ENCODE measurements at regions not wholly inside any gene's neighbourhood (a gene's known extent, or its start where the extent isn't known, plus 50 kb on each side); places are given as distances from the start of the nearest gene placed in this dataset.

DNA sequence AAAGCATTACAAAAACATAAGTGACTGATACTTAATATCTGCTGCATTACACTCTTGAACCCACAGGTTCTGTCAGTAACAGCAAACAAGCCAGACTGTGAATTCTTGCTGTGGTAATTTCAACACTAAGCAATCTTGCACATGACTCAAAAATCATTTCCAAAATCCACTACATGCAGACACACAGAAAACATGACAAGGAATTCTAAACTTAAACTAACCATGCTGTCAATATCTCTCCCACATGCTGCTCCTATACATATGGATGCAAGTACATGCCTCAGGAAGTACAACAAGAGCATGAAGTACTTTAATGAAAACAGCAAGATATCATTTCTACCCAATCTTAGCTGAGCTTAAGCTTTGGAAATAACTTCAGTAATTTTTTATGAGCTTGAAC lies 890.2 kb upstream of the KCND2 start:
- no peaks in the 10 kb centered on the region for H3K4me1 ChIP-seq (ENCODE audit: control insufficient read depth, insufficient read depth, low read depth, low read length)
- H3K14ac ChIP-seq (ENCODE audit: low read length in 2 of 2): no peak overlapping the region
- H2BK15ac ChIP-seq (ENCODE audit: low read depth, poor library complexity, severe bottlenecking): no peak overlapping the region
- H3K9me3 ChIP-seq (ENCODE audit: control insufficient read depth, low read length): no peaks in the 10 kb centered on the region
- no peak overlapping the region for H3K18ac ChIP-seq (ENCODE audit: low read depth in 1 of 2, low read length in 2 of 2)
- H2AFZ ChIP-seq (ENCODE audit: low read depth, low read length): no peak overlapping the region
- H3K23ac ChIP-seq (ENCODE audit: low read length in 2 of 2): no peak overlapping the region
- no peaks in the 10 kb centered on the region for H3K79me1 ChIP-seq (replicated peaks; ENCODE audit: low read length, poor library complexity, severe bottlenecking)
- no peaks in the 10 kb centered on the region for H3K27me3 ChIP-seq (ENCODE audit: control insufficient read depth in 1 of 2, insufficient read depth in 1 of 2, low read length in 2 of 2)
- no peak overlapping the region for H2AK5ac ChIP-seq (ENCODE audit: low read length, severe bottlenecking)
- H3K36me3 ChIP-seq (ENCODE audit: control insufficient read depth in 1 of 2, insufficient read depth in 2 of 2, low read depth in 1 of 2, low read length in 2 of 2): no peaks in the 10 kb centered on the region
- H2BK120ac ChIP-seq (ENCODE audit: low read depth, low read length): no peak overlapping the region
- H4K91ac ChIP-seq (ENCODE audit: low read length): no peak overlapping the region
- H3K4me3 ChIP-seq (ENCODE audit: insufficient read depth in 1 of 2, low read depth in 1 of 2, low read length in 2 of 2): no peak overlapping the region
- H4K8ac ChIP-seq (ENCODE audit: low read length): no peak overlapping the region
- DNase-seq: no peak
- no peak overlapping the region for H2BK5ac ChIP-seq (ENCODE audit: low read depth, low read length, poor library complexity, severe bottlenecking)
- H3K9ac ChIP-seq (ENCODE audit: low read length): no peak overlapping the region
- no peak overlapping the region for H3K4me2 ChIP-seq (ENCODE audit: low read length, poor library complexity, severe bottlenecking)
- no peak overlapping the region for H3K27ac ChIP-seq (ENCODE audit: low read length, poor library complexity, severe bottlenecking)
- H3K4ac ChIP-seq (ENCODE audit: low read depth in 1 of 2, low read length in 2 of 2): no peak overlapping the region
- no peak overlapping the region for H2BK12ac ChIP-seq (ENCODE audit: low read length in 2 of 2)

DNA sequence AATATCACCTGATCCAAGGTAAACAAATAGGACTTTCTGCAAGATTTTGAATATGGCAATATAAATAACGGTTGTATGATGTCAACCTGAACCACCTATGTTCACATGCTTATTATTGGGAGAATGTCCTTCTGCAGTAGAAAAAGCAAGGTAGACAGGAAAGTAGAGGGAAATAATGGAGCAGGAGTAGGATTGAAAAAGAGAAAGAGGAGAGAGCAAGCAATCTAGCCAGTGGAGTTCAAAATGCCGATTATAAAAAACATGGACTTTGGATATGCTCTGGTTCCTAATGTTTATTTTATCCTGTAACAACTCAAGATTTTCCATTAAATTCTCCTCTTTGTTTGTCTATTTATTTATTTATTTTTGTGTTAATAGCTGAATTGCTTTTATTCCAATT lies 878.0 kb upstream of the KCND2 start:
- no peak for DNase-seq
- Histone ChIP-seq H3K4me1 (ENCODE audit: control insufficient read depth, insufficient read depth, low read depth, low read length) (no peaks in the 10 kb centered on the region), H3K9me3 (ENCODE audit: control insufficient read depth, low read length) (no peaks in the 10 kb centered on the region), H3K14ac (ENCODE audit: low read length in 2 of 2) (no peak overlapping the region), H3K9ac (ENCODE audit: low read length) (no peak overlapping the region), H2BK15ac (ENCODE audit: low read depth, poor library complexity, severe bottlenecking) (no peak overlapping the region), H4K91ac (ENCODE audit: low read length) (no peak overlapping the region), H2BK12ac (ENCODE audit: low read length in 2 of 2) (no peak overlapping the region), H3K27me3 (ENCODE audit: control insufficient read depth in 1 of 2, insufficient read depth in 1 of 2, low read length in 2 of 2) (no peaks in the 10 kb centered on the region), H3K23ac (ENCODE audit: low read length in 2 of 2) (no peak overlapping the region), H3K4me2 (ENCODE audit: low read length, poor library complexity, severe bottlenecking) (no peak overlapping the region), H2AFZ (ENCODE audit: low read depth, low read length) (no peak overlapping the region), H4K8ac (ENCODE audit: low read length) (no peak overlapping the region), H2BK5ac (ENCODE audit: low read depth, low read length, poor library complexity, severe bottlenecking) (no peak overlapping the region), H3K4ac (ENCODE audit: low read depth in 1 of 2, low read length in 2 of 2) (no peak overlapping the region), H3K4me3 (ENCODE audit: insufficient read depth in 1 of 2, low read depth in 1 of 2, low read length in 2 of 2) (no peak overlapping the region), H3K27ac (ENCODE audit: low read length, poor library complexity, severe bottlenecking) (no peak overlapping the region), H3K36me3 (ENCODE audit: control insufficient read depth in 1 of 2, insufficient read depth in 2 of 2, low read depth in 1 of 2, low read length in 2 of 2) (no peaks in the 10 kb centered on the region), H2BK120ac (ENCODE audit: low read depth, low read length) (no peak overlapping the region), H3K18ac (ENCODE audit: low read depth in 1 of 2, low read length in 2 of 2) (no peak overlapping the region), H2AK5ac (ENCODE audit: low read length, severe bottlenecking) (no peak overlapping the region), H3K79me1 (replicated peaks; ENCODE audit: low read length, poor library complexity, severe bottlenecking) (no peaks in the 10 kb centered on the region)
- 100% methylated on average over 1 of the region's 2 CpGs for WGBS

DNA sequence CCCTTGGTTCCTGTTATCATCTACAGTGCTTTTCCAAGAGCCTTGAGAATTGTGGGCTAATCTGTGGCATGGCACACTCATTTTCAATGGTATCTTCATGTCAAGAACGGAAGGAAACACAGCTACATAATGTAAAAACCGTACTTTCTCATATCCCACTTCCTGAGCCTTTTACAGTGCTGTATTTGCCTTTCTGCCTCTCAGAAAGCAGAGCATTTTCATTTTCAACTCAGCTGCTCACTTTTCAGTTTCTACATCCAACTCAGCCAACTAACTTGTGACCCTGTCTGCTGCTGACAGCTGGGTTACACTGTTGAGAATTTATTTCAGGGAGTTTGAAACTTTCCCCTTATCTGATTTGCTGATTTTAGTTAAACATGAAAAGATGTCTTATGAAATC lies 875.8 kb upstream of the KCND2 start:
- Histone ChIP-seq H2AK5ac (ENCODE audit: low read length, severe bottlenecking) (no peak overlapping the region), H2BK5ac (ENCODE audit: low read depth, low read length, poor library complexity, severe bottlenecking) (no peak overlapping the region), H3K23ac (ENCODE audit: low read length in 2 of 2) (no peak overlapping the region), H2BK15ac (ENCODE audit: low read depth, poor library complexity, severe bottlenecking) (no peak overlapping the region), H2BK120ac (ENCODE audit: low read depth, low read length) (no peak overlapping the region), H3K18ac (ENCODE audit: low read depth in 1 of 2, low read length in 2 of 2) (no peak overlapping the region), H3K27me3 (ENCODE audit: control insufficient read depth in 1 of 2, insufficient read depth in 1 of 2, low read length in 2 of 2) (no peaks in the 10 kb centered on the region), H4K8ac (ENCODE audit: low read length) (no peak overlapping the region), H3K9ac (ENCODE audit: low read length) (no peak overlapping the region), H3K27ac (ENCODE audit: low read length, poor library complexity, severe bottlenecking) (no peak overlapping the region), H3K4me3 (ENCODE audit: insufficient read depth in 1 of 2, low read depth in 1 of 2, low read length in 2 of 2) (no peak overlapping the region), H3K9me3 (ENCODE audit: control insufficient read depth, low read length) (no peaks in the 10 kb centered on the region), H3K4ac (ENCODE audit: low read depth in 1 of 2, low read length in 2 of 2) (no peak overlapping the region), H3K4me2 (ENCODE audit: low read length, poor library complexity, severe bottlenecking) (no peak overlapping the region), H2BK12ac (ENCODE audit: low read length in 2 of 2) (no peak overlapping the region), H2AFZ (ENCODE audit: low read depth, low read length) (no peak overlapping the region), H3K79me1 (replicated peaks; ENCODE audit: low read length, poor library complexity, severe bottlenecking) (no peaks in the 10 kb centered on the region), H3K14ac (ENCODE audit: low read length in 2 of 2) (no peak overlapping the region), H4K91ac (ENCODE audit: low read length) (no peak overlapping the region), H3K36me3 (ENCODE audit: control insufficient read depth in 1 of 2, insufficient read depth in 2 of 2, low read depth in 1 of 2, low read length in 2 of 2) (no peaks in the 10 kb centered on the region), H3K4me1 (ENCODE audit: control insufficient read depth, insufficient read depth, low read depth, low read length) (no peaks in the 10 kb centered on the region)
- DNase-seq: no peak
- WGBS: 96% methylated on average over 2 of the region's 2 CpGs

DNA sequence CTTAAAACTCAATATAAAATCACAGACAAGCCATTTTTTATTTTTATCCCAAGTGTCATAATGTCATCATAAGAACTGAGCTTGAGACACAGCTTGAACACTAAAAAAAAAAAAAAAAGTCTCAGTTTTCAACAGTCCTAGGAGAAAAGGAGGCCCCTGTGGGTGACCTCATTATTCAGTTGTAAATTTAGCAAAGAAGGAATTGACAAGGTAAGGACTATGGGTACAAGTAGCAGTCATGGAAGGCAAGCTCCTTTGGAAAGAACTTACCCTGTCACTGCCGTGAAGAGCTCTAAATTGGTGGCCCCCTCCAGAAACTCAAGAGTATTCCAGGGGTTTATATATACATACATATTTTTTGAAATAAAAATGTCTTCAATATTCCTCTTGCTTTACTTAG lies 864.4 kb upstream of the KCND2 start:
- Histone ChIP-seq H4K91ac (ENCODE audit: low read length) (no peak overlapping the region), H3K36me3 (ENCODE audit: control insufficient read depth in 1 of 2, insufficient read depth in 2 of 2, low read depth in 1 of 2, low read length in 2 of 2) (no peaks in the 10 kb centered on the region), H2AFZ (ENCODE audit: low read depth, low read length) (no peak overlapping the region), H3K23ac (ENCODE audit: low read length in 2 of 2) (no peak overlapping the region), H3K4me2 (ENCODE audit: low read length, poor library complexity, severe bottlenecking) (no peak overlapping the region), H4K8ac (ENCODE audit: low read length) (no peak overlapping the region), H3K4me1 (ENCODE audit: control insufficient read depth, insufficient read depth, low read depth, low read length) (no peaks in the 10 kb centered on the region), H3K14ac (ENCODE audit: low read length in 2 of 2) (no peak overlapping the region), H2AK5ac (ENCODE audit: low read length, severe bottlenecking) (no peak overlapping the region), H3K18ac (ENCODE audit: low read depth in 1 of 2, low read length in 2 of 2) (no peak overlapping the region), H3K4ac (ENCODE audit: low read depth in 1 of 2, low read length in 2 of 2) (no peak overlapping the region), H3K9ac (ENCODE audit: low read length) (no peak overlapping the region), H2BK120ac (ENCODE audit: low read depth, low read length) (no peak overlapping the region), H2BK15ac (ENCODE audit: low read depth, poor library complexity, severe bottlenecking) (no peak overlapping the region), H3K79me1 (replicated peaks; ENCODE audit: low read length, poor library complexity, severe bottlenecking) (no peaks in the 10 kb centered on the region), H3K27me3 (ENCODE audit: control insufficient read depth in 1 of 2, insufficient read depth in 1 of 2, low read length in 2 of 2) (no peaks in the 10 kb centered on the region), H3K4me3 (ENCODE audit: insufficient read depth in 1 of 2, low read depth in 1 of 2, low read length in 2 of 2) (no peak overlapping the region), H3K9me3 (ENCODE audit: control insufficient read depth, low read length) (no peaks in the 10 kb centered on the region), H3K27ac (ENCODE audit: low read length, poor library complexity, severe bottlenecking) (no peak overlapping the region), H2BK5ac (ENCODE audit: low read depth, low read length, poor library complexity, severe bottlenecking) (no peak overlapping the region), H2BK12ac (ENCODE audit: low read length in 2 of 2) (no peak overlapping the region)
- whole genome bisulfite sequencing: no CpG with 5 or more reads among the region's 1 CpG
- DNase-seq: no peak

Measured in mesenchymal stem cell (in vitro differentiated cells and primary cell).